Fibroblast of the aortic adventitia (primary cell): ENCODE measurements at regions not wholly inside any gene's neighbourhood (a gene's known extent, or its start where the extent isn't known, plus 50 kb on each side); places are given as distances from the start of the nearest gene placed in this dataset.

Source experiments
- DNase-seq: peaks from one replicate; pipeline ENCODE4 v3.0.0-alpha.2; 2010; ENCODE audit warnings: low read depth
- H3K4me3 ChIP-seq: 2 replicates; pipeline ENCODE4 v1.5.1; 2011; ENCODE audit warnings: low read depth, mild to moderate bottlenecking, control low read depth, low read length, moderate library complexity
- TF ChIP-seq, protein P1 (sequence below): IDR thresholded peaks from 2 replicates; pipeline ENCODE4 v1.5.1; 2011; ENCODE audit warnings: mild to moderate bottlenecking, low read length, control low read depth, inconsistent platforms; ENCODE audit not compliant: insufficient read depth

DNA sequence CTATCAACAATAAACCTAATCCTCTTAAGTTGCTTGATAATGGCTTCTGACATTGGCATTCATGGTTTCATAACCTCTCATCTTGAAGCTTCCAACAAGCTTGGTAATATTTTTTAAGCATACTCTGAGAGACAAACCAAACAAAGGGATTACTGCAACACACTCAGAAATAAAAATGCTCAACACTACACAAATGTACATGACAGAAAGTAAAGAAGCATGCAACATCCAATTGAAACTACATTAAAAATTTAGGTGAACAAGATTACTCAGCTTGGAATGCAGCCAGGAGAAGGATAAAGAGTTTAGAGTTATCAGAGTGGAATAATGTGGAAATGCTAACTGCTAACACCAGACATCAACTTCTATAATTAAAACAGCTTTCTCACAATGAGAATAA, 1136.6 kb upstream of the PABPC4L start:
- TF ChIP-seq, protein P1, sequence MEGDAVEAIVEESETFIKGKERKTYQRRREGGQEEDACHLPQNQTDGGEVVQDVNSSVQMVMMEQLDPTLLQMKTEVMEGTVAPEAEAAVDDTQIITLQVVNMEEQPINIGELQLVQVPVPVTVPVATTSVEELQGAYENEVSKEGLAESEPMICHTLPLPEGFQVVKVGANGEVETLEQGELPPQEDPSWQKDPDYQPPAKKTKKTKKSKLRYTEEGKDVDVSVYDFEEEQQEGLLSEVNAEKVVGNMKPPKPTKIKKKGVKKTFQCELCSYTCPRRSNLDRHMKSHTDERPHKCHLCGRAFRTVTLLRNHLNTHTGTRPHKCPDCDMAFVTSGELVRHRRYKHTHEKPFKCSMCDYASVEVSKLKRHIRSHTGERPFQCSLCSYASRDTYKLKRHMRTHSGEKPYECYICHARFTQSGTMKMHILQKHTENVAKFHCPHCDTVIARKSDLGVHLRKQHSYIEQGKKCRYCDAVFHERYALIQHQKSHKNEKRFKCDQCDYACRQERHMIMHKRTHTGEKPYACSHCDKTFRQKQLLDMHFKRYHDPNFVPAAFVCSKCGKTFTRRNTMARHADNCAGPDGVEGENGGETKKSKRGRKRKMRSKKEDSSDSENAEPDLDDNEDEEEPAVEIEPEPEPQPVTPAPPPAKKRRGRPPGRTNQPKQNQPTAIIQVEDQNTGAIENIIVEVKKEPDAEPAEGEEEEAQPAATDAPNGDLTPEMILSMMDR: no peak
- no peak for DNase-seq
- no peak overlapping the region for H3K4me3 ChIP-seq

DNA sequence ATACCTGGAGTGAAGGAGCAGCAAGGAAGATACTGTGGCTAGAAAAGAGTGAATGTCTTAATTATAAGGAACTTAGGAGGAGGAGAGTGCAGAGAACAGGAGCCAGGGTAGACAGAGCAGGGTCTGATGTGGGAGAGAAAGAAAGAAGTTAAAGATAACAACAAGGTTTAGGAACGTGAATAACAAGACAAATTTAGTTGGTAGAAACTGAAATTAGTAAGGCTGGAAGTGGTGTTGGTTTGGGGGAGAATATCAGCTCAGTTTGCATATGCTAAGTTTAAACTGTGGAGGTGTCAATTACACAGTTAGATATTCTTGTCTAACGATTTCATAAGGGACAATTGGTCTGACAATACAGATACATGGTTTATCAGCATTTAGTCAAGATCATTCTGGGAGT, 1123.7 kb upstream of the PABPC4L start:
- TF ChIP-seq, protein P1: no peak
- no peak overlapping the region for H3K4me3 ChIP-seq
- no peak for DNase-seq

DNA sequence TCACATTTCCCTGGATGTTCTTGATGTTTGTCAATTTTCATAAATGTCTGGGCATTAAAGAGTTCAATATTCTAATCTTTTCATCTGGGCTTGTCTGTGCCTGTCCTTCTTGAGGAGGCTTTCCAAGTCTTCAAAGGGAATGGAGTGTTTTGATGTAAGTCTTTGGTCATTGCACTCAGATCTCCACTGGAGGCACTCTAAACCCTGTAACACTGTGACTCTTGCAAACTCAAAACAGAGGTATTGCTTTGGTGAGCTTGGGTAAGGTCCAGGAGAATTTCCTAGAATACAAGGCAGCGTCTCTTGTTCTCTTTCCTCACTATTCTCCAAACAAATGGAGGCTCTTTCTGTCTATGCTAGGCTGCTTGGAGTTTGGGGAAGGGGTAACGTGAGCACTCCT, 1118.1 kb upstream of the PABPC4L start:
- TF ChIP-seq, protein P1: no peak
- H3K4me3 ChIP-seq: no peak overlapping the region
- DNase-seq: no peak

DNA sequence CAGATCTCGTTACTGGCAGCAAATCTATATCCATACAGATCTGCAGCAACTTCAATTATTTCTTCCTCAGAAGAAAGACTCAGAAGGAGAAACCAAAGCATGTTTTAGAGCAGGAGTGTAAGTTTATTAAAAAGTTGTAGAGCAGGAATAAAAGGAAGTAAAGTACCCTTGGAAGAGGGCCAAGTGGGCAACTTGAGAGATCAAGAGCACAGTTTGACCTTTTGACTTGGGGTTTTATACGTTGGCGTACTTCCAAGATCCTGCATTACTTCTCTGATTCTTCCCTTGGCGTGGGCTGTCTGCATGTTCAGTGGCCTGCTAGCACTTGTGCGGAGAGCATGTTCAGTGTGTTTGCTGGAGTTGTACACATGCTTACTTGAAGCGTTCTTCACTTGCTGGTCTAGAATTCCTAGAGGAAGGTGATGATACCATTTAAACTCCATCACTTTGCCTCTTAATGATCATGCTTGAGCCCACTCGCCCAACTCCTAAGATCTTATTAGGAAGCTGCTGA, 1114.7 kb upstream of the PABPC4L start:
- TF ChIP-seq, protein P1: no peak
- no peak overlapping the region for H3K4me3 ChIP-seq
- DNase-seq: no peak

DNA sequence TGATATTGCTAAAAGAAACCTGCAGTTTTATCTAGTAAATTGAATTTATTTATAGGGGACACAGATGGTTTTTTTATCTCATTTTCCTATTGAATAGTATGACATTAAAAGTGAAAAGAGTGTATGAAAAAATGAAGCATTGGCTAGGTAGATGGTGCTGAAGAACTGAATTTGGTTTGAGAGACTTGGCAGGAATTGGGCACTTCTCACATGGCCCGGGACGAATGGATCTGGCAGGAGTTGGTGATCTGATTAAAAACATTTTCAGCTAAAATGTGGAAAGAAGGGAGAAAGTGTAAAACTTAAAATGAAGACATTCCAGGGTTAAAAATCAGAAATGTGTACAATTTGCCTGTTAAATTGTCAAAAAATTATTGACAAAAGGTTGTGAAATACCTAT, 1088.5 kb upstream of the PABPC4L start:
- TF ChIP-seq, protein P1: no peak
- DNase-seq: no peak
- H3K4me3 ChIP-seq: no peak overlapping the region

DNA sequence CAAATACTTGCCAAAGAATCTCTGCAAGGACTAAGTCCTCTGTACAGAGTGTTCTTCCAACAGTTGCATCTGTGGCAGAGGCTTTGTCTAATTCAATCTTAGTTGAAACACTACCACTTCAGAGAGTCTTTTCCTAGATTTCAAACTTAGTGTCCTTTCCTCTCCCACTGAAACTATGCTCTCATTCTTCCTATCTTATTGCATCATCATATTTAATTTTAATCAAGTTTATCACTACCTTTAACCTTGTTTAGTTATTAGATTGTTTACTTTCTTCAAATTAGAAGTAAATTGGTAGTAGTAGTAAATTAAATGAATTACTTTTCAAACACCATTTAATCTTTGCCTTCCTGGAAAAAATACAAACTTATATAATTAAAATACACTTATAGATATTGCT, 1082.3 kb upstream of the PABPC4L start:
- DNase-seq: no peak
- no peak overlapping the region for H3K4me3 ChIP-seq
- TF ChIP-seq, protein P1: no peak

DNA sequence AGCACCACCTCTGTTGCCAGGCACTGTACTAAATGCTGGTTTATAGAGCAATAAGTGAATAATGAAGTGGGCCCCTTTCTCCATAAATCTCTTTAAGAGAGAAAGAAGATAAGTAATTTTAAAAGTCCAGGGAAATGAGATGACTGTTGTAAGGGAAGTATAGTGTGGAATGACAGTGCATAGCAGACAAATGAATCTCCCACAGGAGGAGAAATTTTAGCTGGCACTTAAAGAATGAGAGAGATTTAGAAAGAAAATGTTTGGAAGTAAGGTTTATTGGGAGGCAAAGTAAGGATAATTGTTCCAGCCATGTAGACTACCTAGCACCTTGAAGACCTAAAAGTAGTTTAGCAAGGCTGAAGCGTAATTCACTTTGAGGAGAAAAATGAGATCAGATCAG, 1081.1 kb upstream of the PABPC4L start:
- TF ChIP-seq, protein P1: no peak
- H3K4me3 ChIP-seq: no peak overlapping the region
- DNase-seq: no peak
